Naive B cell (primary cell): ENCODE measurements at regions not wholly inside any gene's neighbourhood (a gene's known extent, or its start where the extent isn't known, plus 50 kb on each side); places are given as distances from the start of the nearest gene placed in this dataset.

ENCODE experiments used
- ATAC-seq, 2 donors: fragments of 150-1000 bp; cut with Tn5 transposase; 2 replicates each; pipeline ENCODE4 v1.10.0; 2021; ENCODE audit warnings: low read depth in 2 of 2, mild to moderate bottlenecking in 2 of 2, moderate library complexity in 2 of 2
- DNase-seq: peaks from one replicate; pipeline ENCODE4 v3.0.0; 2022
- H3K27ac Mint-ChIP-seq, 6 donors: one replicate each; pipeline ENCODE4 v1.8.0; 2020 to 2022; ENCODE audit warnings: mild to moderate bottlenecking in 6 of 6, mixed read lengths in 6 of 6, moderate library complexity in 5 of 6, inconsistent platforms in 2 of 6
- H3K27me3 Mint-ChIP-seq, 3 donors: one replicate each; pipeline ENCODE4 v1.8.0; 2021 to 2022; ENCODE audit warnings: mixed read lengths in 3 of 3, mild to moderate bottlenecking in 1 of 3
- H3K36me3 Mint-ChIP-seq, 2 donors: one replicate each; pipeline ENCODE4 v1.8.0; 2020 to 2022; ENCODE audit warnings: mixed read lengths in 2 of 2, inconsistent platforms in 1 of 2, mild to moderate bottlenecking in 1 of 2
- H3K4me1 Mint-ChIP-seq, 3 donors: one replicate each; pipeline ENCODE4 v1.8.0; 2020 to 2022; ENCODE audit warnings: mixed read lengths in 3 of 3, inconsistent platforms in 1 of 3, mild to moderate bottlenecking in 1 of 3, moderate library complexity in 1 of 3
- H3K4me3 Mint-ChIP-seq, 8 donors: one replicate each; pipeline ENCODE4 v1.8.0; 2020 to 2022; ENCODE audit warnings: mild to moderate bottlenecking in 8 of 8, mixed read lengths in 8 of 8, moderate library complexity in 8 of 8, inconsistent platforms in 2 of 8
- H3K9me3 Mint-ChIP-seq, 7 donors: one replicate each; pipeline ENCODE4 v1.8.0; 2020 to 2022; ENCODE audit warnings: mixed read lengths in 7 of 7, mild to moderate bottlenecking in 5 of 7, inconsistent platforms in 2 of 7, moderate library complexity in 1 of 7

- no peak for ATAC-seq
Observed at GRCh38 chr7:19215412-19215811, 70.2 kb upstream of the FERD3L start.

DNA sequence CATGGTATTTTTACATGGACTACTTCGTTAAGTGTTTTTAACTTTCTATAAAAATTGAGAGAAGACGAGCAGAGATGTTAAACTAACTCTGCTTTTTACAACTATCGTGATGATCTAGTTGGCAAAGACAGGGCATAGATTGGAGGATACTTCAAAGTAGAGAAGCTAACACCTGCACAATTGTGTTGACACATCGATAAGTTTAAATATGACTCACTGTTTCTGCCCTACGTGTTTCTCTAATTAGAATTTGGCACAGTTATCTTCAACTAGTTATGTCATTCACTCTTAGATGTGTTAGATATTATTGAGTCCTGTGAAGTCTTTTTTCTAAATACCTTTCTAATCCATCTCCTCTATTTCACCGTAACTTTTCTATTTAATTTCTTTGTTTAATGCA lies 68.5 kb upstream of the FERD3L start:
- H3K27ac Mint-ChIP-seq: no peak overlapping the region
- peaks cover 0 to 14% (median 2%) of the 10 kb centered on the region in 7 donors for H3K9me3 Mint-ChIP-seq
- H3K27me3 Mint-ChIP-seq: peaks cover 0 to 5% (median 0%) of the 10 kb centered on the region in 3 donors
- no peak for ATAC-seq
- H3K4me1 Mint-ChIP-seq: no peaks in the 10 kb centered on the region
- no peak overlapping the region for H3K4me3 Mint-ChIP-seq
- no peak for DNase-seq
- no peaks in the 10 kb centered on the region for H3K36me3 Mint-ChIP-seq

More at GRCh38 chr7:19215412-19215811, 70.2 kb upstream of the FERD3L start:
- Mint-ChIP-seq H3K27me3 (peaks cover 0 to 5% (median 0%) of the 10 kb centered on the region in 3 donors), H3K9me3 (peaks cover 0 to 14% (median 2%) of the 10 kb centered on the region in 7 donors), H3K36me3 (no peaks in the 10 kb centered on the region), H3K4me1 (no peaks in the 10 kb centered on the region), H3K4me3 (no peak overlapping the region), H3K27ac (no peak overlapping the region)
- no peak for DNase-seq

- ATAC-seq (no peak), DNase-seq (no peak)
- H3K27me3 Mint-ChIP-seq: peaks cover 0 to 5% (median 0%) of the 10 kb centered on the region in 3 donors
- peak overlapping the region in 1 of 6 donors; percentile 41 for H3K27ac Mint-ChIP-seq
- peaks cover 0 to 9% (median 0%) of the 10 kb centered on the region in 7 donors for H3K9me3 Mint-ChIP-seq
- H3K4me3 Mint-ChIP-seq: no peak overlapping the region
- H3K4me1 Mint-ChIP-seq: no peaks in the 10 kb centered on the region
- no peaks in the 10 kb centered on the region for H3K36me3 Mint-ChIP-seq
Observed at GRCh38 chr7:19210893-19211413, 65.7 kb upstream of the FERD3L start.

- no peak overlapping the region for H3K27ac Mint-ChIP-seq
- no peaks in the 10 kb centered on the region for H3K4me1 Mint-ChIP-seq
- no peak for ATAC-seq
- H3K27me3 Mint-ChIP-seq: peaks cover 0 to 3% (median 0%) of the 10 kb centered on the region in 3 donors
- H3K36me3 Mint-ChIP-seq: no peaks in the 10 kb centered on the region
- DNase-seq: no peak
- H3K9me3 Mint-ChIP-seq: peaks cover 0 to 9% (median 0%) of the 10 kb centered on the region in 7 donors
- no peak overlapping the region for H3K4me3 Mint-ChIP-seq
Observed at GRCh38 chr7:19209166-19209696, 64.0 kb upstream of the FERD3L start.

- DNase-seq (no peak), ATAC-seq (no peak)
- Mint-ChIP-seq H3K27ac (no peak overlapping the region), H3K36me3 (no peaks in the 10 kb centered on the region), H3K27me3 (no peaks in the 10 kb centered on the region), H3K9me3 (peaks cover 0 to 2% (median 0%) of the 10 kb centered on the region in 7 donors), H3K4me3 (no peak overlapping the region), H3K4me1 (no peaks in the 10 kb centered on the region)
Observed at GRCh38 chr7:19206721-19207120, 61.5 kb upstream of the FERD3L start.

GRCh38 chr7:19203686-19204085 lies 58.5 kb upstream of the FERD3L start:
- DNase-seq (no peak), ATAC-seq (no peak)
- no peaks in the 10 kb centered on the region for H3K4me1 Mint-ChIP-seq
- no peak overlapping the region for H3K4me3 Mint-ChIP-seq
- no peaks in the 10 kb centered on the region for H3K27me3 Mint-ChIP-seq
- no peaks in the 10 kb centered on the region for H3K36me3 Mint-ChIP-seq
- H3K27ac Mint-ChIP-seq: no peak overlapping the region
- H3K9me3 Mint-ChIP-seq: peaks cover 0 to 4% (median 0%) of the 10 kb centered on the region in 7 donors

GRCh38 chr7:19202599-19202998 lies 57.4 kb upstream of the FERD3L start:
- DNase-seq: no peak

More at GRCh38 chr7:19202599-19202998, 57.4 kb upstream of the FERD3L start:
- H3K9me3 Mint-ChIP-seq: peaks cover 0 to 4% (median 0%) of the 10 kb centered on the region in 7 donors
- no peaks in the 10 kb centered on the region for H3K4me1 Mint-ChIP-seq
- no peak overlapping the region for H3K4me3 Mint-ChIP-seq
- no peak for ATAC-seq
- H3K27me3 Mint-ChIP-seq: no peaks in the 10 kb centered on the region
- H3K27ac Mint-ChIP-seq: no peak overlapping the region
- no peaks in the 10 kb centered on the region for H3K36me3 Mint-ChIP-seq
